Heart left ventricle (tissue), 16 donors: ENCODE measurements at regions not wholly inside any gene's neighbourhood (a gene's known extent, or its start where the extent isn't known, plus 50 kb on each side); places are given as distances from the start of the nearest gene placed in this dataset.

ENCODE experiments used
- ATAC-seq, 4 donors: fragments of 200-7000 bp; cut with Tn5 transposase; one replicate each; pipeline ENCODE4 v1.9.1; 2020 to 2022; ENCODE audit warnings: moderate library complexity in 4 of 4, mild to moderate bottlenecking in 3 of 4, moderate number of reproducible peaks in 1 of 4
- DNase-seq, 5 donors: peaks; one replicate each; pipeline ENCODE4 v3.0.0-alpha.2; 2020
- H3K27ac ChIP-seq, 12 donors: fragments of 200-600 bp; sonication (generic) in 4 of 12; one replicate each; pipeline versions ENCODE4 v1.5.0 to v1.8.0; 2016 to 2022; ENCODE audit warnings: mild to moderate bottlenecking in 2 of 12
- H3K27me3 ChIP-seq, 9 donors: fragments of 200-600 bp; sonication (generic) in 2 of 9; one replicate each; pipeline versions ENCODE4 v1.5.1 to v1.8.0; 2016 to 2022; ENCODE audit warnings: mild to moderate bottlenecking in 3 of 9
- H3K36me3 ChIP-seq, 9 donors: fragments of 200-600 bp; sonication (generic) in 2 of 9; one replicate each; pipeline versions ENCODE4 v1.5.0 to v1.8.0; 2018 to 2022; ENCODE audit warnings: mild to moderate bottlenecking in 2 of 9
- H3K4me1 ChIP-seq, 12 donors: fragments of 200-600 bp; sonication (generic) in 4 of 12; one replicate each; pipeline versions ENCODE4 v1.5.0 to v1.8.0; 2016 to 2022; ENCODE audit warnings: mild to moderate bottlenecking in 3 of 12
- H3K4me3 ChIP-seq, 12 donors: fragments of 200-600 bp; sonication (generic) in 4 of 12; one replicate each; pipeline versions ENCODE4 v1.5.0 to v1.8.0; 2017 to 2022; ENCODE audit warnings: mild to moderate bottlenecking in 9 of 12, moderate library complexity in 4 of 12
- H3K9me3 ChIP-seq, 12 donors: fragments of 200-600 bp; sonication (generic) in 4 of 12; one replicate each; pipeline versions ENCODE4 v1.5.0 to v1.8.0; 2016 to 2022; ENCODE audit warnings: mild to moderate bottlenecking in 1 of 12
- POLR2A ChIP-seq, 2 donors: fragments of 450-650 bp; IDR thresholded peaks; one replicate each; pipeline ENCODE4 v1.6.1; 2017; ENCODE audit warnings: antibody characterized with exemption in 2 of 2, mild to moderate bottlenecking in 2 of 2, moderate library complexity in 2 of 2
- WGBS, 4 donors: extraction: QIAGEN DNeasy Blood & Tissue Kit in 2 of 4; methylation state at CpG; one replicate each; pipeline versions ENCODE4 v1.1.5 to v1.1.7; 2013 to 2018; 5-methylcytosine and 5-hydroxymethylcytosine counted together
- intact Hi-C, 10 donors: fragments of 100-400 bp; cut with DNase I; formaldehyde crosslinking; loops; one replicate each; pipeline versions ENCODE4 v1.11.1 to v1.14.2; 2022
- TF ChIP-seq, protein P1 (sequence below), 12 donors: fragments of 200-600 bp; sonication (generic) in 4 of 12; IDR thresholded peaks; one replicate each; pipeline versions ENCODE4 v1.5.0 to v1.8.0; 2018 to 2022; ENCODE audit warnings: antibody characterized with exemption in 12 of 12, mild to moderate bottlenecking in 5 of 12
- donor health status: ischemic (EF 13 %, LVEDD 7.1; RV severe dilation, severe dysfunction).
- donor health status: healthy with polysubstance abuse.
- donor health status: DM: no; HTN: yes; CAD: no.
- donor health status: DM: no; HTN: no; CAD: no.
- donor health status: ischemic (EF 25% LVEDD 6.9; RV normal size, moderate dysfunction).
- donor health status: ischemic (EF 25% LVEDD 5.7; RV mildly dilated, moderate dysfunction).
- donor health status: healthy.
- donor health status: DM: yes; HTN: yes; CAD: no.
- donor health status: ischemic (EF 35%, LVEDD 5.7; RV mildly dilated, moderate dysfunction).
- donor health status: nonischemic (EF 11% LVEDD 7.7; RV severe dilation, severe dysfunction).
- donor health status: DM: yes; HTN: yes; CAD: no.
- donor health status: PGD.
- donor health status: ischemic (EF 29% LVEDD 5.4; RV normal size, mild dysfunction).
- donor health status: nonischemic (EF 23%, LVEDD 6.1; RV moderate dilation, normal function).

DNA sequence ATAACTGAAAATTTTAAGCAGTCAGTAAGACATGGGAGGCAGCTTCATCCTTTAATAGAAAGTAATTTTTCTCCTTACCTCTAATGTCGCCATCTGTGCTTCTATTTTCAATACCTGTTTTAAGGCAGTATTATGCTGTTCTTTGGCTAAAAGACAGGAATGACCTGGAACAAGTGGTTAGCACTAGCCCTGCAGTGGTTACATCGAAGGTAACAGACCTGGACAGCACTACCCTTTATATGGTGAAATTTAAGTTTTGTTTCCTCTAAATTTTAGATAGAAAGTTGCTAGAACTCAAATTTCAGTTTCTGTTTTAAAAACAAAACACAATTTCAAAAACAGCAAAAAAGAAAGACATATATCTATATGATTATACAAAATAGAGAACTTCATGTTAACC, 534.1 kb upstream of the CDH6 start:
- no peak overlapping the region for H3K27ac ChIP-seq
- H3K4me3 ChIP-seq: no peak overlapping the region
- no peaks in the 10 kb centered on the region for H3K36me3 ChIP-seq
- H3K9me3 ChIP-seq: peaks cover 0 to 3% (median 0%) of the 10 kb centered on the region in 12 donors
- DNase-seq: no peak
- intact Hi-C loops: no loop called here
- TF ChIP-seq, protein P1, sequence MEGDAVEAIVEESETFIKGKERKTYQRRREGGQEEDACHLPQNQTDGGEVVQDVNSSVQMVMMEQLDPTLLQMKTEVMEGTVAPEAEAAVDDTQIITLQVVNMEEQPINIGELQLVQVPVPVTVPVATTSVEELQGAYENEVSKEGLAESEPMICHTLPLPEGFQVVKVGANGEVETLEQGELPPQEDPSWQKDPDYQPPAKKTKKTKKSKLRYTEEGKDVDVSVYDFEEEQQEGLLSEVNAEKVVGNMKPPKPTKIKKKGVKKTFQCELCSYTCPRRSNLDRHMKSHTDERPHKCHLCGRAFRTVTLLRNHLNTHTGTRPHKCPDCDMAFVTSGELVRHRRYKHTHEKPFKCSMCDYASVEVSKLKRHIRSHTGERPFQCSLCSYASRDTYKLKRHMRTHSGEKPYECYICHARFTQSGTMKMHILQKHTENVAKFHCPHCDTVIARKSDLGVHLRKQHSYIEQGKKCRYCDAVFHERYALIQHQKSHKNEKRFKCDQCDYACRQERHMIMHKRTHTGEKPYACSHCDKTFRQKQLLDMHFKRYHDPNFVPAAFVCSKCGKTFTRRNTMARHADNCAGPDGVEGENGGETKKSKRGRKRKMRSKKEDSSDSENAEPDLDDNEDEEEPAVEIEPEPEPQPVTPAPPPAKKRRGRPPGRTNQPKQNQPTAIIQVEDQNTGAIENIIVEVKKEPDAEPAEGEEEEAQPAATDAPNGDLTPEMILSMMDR (IDR thresholded peaks at IDR 0.05): no peak
- TF ChIP-seq POLR2A (IDR thresholded peaks at IDR 0.05): no peak
- H3K27me3 ChIP-seq: no peaks in the 10 kb centered on the region
- no peaks in the 10 kb centered on the region for H3K4me1 ChIP-seq
- ATAC-seq: no peak
- WGBS, 4 donors: 70 to 85% (median 76%) methylated on average over 2 of the region's 2 CpGs

DNA sequence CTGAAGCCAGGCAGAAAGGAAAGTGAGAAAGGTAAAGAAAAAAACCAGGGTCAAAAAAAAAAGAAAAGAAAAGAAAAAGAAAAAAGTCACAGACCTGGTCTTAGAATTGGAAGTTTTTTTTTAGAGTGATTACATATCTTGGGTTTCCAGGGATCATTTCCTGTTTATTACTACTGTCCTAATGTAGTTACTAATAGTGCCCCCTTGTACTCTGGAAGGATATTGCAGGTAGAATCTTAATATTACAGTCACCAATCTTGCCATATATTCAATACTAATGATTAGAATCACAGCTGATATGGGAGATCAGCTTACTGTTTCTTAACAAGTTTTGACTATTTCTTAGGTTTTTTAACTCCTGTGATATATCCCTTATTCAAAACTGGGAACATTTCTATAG, 543.2 kb upstream of the CDH6 start:
- Histone ChIP-seq H3K4me3 (no peak overlapping the region), H3K4me1 (no peaks in the 10 kb centered on the region), H3K27ac (no peak overlapping the region), H3K9me3 (peaks cover 0 to 11% (median 0%) of the 10 kb centered on the region in 12 donors), H3K27me3 (no peaks in the 10 kb centered on the region), H3K36me3 (no peaks in the 10 kb centered on the region)
- intact Hi-C loops: no loop called here
- ATAC-seq: no peak
- TF ChIP-seq POLR2A (IDR thresholded peaks at IDR 0.05): no peak
- TF ChIP-seq, protein P1 (IDR thresholded peaks at IDR 0.05): no peak
- DNase-seq: no peak

DNA sequence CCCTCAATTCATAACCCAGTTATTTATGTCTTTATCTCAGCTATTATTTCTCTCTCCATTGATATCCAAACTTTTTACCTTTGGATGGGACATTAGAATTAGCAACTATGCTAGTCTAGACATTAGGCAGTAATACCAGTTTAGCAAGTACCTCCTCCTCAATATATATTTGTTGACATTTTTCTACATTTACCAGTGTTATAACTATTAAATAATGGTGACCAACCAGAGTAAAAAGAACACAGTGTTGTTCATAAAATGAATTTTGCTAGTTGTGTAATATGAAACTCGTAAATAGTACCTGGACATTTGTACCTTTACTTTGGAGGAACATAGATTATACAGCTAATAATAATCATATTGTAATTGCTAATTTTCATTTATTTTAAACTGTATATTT, 554.6 kb upstream of the CDH6 start:
- DNase-seq: no peak
- no peak overlapping the region for H3K4me3 ChIP-seq
- no peaks in the 10 kb centered on the region for H3K4me1 ChIP-seq
- peaks cover 0 to 34% (median 3%) of the 10 kb centered on the region in 12 donors for H3K9me3 ChIP-seq
- no peak overlapping the region for H3K27ac ChIP-seq
- no peak for TF ChIP-seq POLR2A (IDR thresholded peaks at IDR 0.05)
- TF ChIP-seq, protein P1 (IDR thresholded peaks at IDR 0.05): no peak
- H3K36me3 ChIP-seq: no peaks in the 10 kb centered on the region
- WGBS, 4 donors: 56 to 69% (median 65%) methylated on average over 1 of the region's 1 CpG
- intact Hi-C loops: no loop called here
- no peak for ATAC-seq
- H3K27me3 ChIP-seq: no peaks in the 10 kb centered on the region

DNA sequence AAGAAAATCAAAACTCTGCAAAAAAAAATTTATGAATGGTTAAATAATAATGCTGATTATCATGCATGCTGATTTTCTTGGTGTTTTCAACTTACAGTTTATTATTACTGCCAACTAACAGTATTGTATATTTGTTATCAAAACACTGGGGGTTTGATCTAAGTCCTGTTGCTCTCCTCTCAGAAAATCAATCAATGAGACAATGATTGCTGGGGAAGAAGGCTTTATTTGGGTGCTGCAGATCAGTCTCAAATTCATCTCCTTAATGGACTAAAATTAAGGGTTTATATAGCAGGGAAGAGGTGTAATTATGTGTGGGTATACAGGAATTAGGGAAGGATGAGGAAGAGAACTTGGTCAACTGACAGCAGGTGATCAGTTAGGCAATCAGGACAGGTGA, 565.5 kb upstream of the CDH6 start:
- Histone ChIP-seq H3K4me3 (no peak overlapping the region), H3K4me1 (no peaks in the 10 kb centered on the region), H3K27ac (no peak overlapping the region), H3K27me3 (no peaks in the 10 kb centered on the region), H3K9me3 (peaks cover 0 to 7% (median 0%) of the 10 kb centered on the region in 12 donors), H3K36me3 (no peaks in the 10 kb centered on the region)
- DNase-seq: no peak
- intact Hi-C loops: no loop called here
- no peak for ATAC-seq
- no peak for TF ChIP-seq POLR2A (IDR thresholded peaks at IDR 0.05)
- TF ChIP-seq, protein P1 (IDR thresholded peaks at IDR 0.05): no peak
